H9 (cell line): ENCODE measurements at regions not wholly inside any gene's neighbourhood (a gene's known extent, or its start where the extent isn't known, plus 50 kb on each side); places are given as distances from the start of the nearest gene placed in this dataset.

Experiments
- DNase-seq: peaks from one replicate; pipeline ENCODE4 v3.0.0-alpha.2; 2017
- H2AFZ ChIP-seq: one replicate; pipeline ENCODE4 v1.6.1; 2013; ENCODE audit warnings: mild to moderate bottlenecking, low read length, control low read depth, moderate library complexity
- H2AK5ac ChIP-seq: 2 replicates; pipeline ENCODE4 v1.6.1; 2013; ENCODE audit warnings: low read length, control low read depth, mixed read lengths; ENCODE audit not compliant: insufficient read length
- H2BK120ac ChIP-seq: one replicate; pipeline ENCODE4 v1.6.1; 2013; ENCODE audit warnings: low read depth, mild to moderate bottlenecking, low read length, control low read depth, inconsistent platforms; ENCODE audit not compliant: poor library complexity, severe bottlenecking
- H2BK12ac ChIP-seq: 2 replicates; pipeline ENCODE4 v1.6.1; 2013; ENCODE audit warnings: low read length, control low read depth, mixed read lengths, low read depth; ENCODE audit not compliant: insufficient read length
- H2BK15ac ChIP-seq: 2 replicates; pipeline ENCODE4 v1.6.1; 2013; ENCODE audit warnings: low read depth, low read length, control low read depth
- H2BK20ac ChIP-seq: one replicate; pipeline ENCODE4 v1.6.1; 2013; ENCODE audit warnings: low read depth, mild to moderate bottlenecking, low read length, control low read depth, inconsistent platforms; ENCODE audit not compliant: poor library complexity, severe bottlenecking
- H2BK5ac ChIP-seq: 2 replicates; pipeline ENCODE4 v1.6.1; 2013; ENCODE audit warnings: low read length, control low read depth, mixed read lengths; ENCODE audit not compliant: insufficient read length
- H3K14ac ChIP-seq: 2 replicates; pipeline ENCODE4 v1.6.1; 2013; ENCODE audit warnings: low read length, control low read depth; ENCODE audit not compliant: insufficient read depth
- H3K18ac ChIP-seq: 2 replicates; pipeline ENCODE4 v1.6.1; 2013; ENCODE audit warnings: low read depth, mild to moderate bottlenecking, mixed read lengths, low read length, control low read depth; ENCODE audit not compliant: insufficient read length
- H3K23ac ChIP-seq: 2 replicates; pipeline ENCODE4 v1.6.1; 2013; ENCODE audit warnings: low read length, control low read depth, mixed read lengths, low read depth; ENCODE audit not compliant: insufficient read length
- H3K23me2 ChIP-seq: 2 replicates; pipeline ENCODE4 v1.6.1; 2013; ENCODE audit warnings: low read depth, mild to moderate bottlenecking, mixed read lengths, low read length, control low read depth; ENCODE audit not compliant: insufficient read length, poor library complexity, severe bottlenecking
- H3K27ac ChIP-seq: 2 replicates; pipeline ENCODE4 v1.5.1; 2013; ENCODE audit warnings: low read length, control low read depth, mixed read lengths, low read depth; ENCODE audit not compliant: insufficient read length
- H3K27me3 ChIP-seq: 2 replicates; pipeline ENCODE4 v1.6.1; 2013; ENCODE audit warnings: low read length, control low read depth, inconsistent platforms; ENCODE audit not compliant: insufficient read depth
- H3K4ac ChIP-seq: 2 replicates; pipeline ENCODE4 v1.6.1; 2013; ENCODE audit warnings: low read depth, mild to moderate bottlenecking, control low read depth, inconsistent platforms, low read length, moderate library complexity
- H3K4me1 ChIP-seq: 2 replicates; pipeline ENCODE4 v1.6.1; 2013; ENCODE audit warnings: low read length, control low read depth, inconsistent platforms; ENCODE audit not compliant: insufficient read depth
- H3K4me2 ChIP-seq: 2 replicates; pipeline ENCODE4 v1.6.1; 2013; ENCODE audit warnings: low read length, control low read depth, mixed read lengths; ENCODE audit not compliant: insufficient read length, insufficient read depth
- H3K56ac ChIP-seq: 2 replicates; pipeline ENCODE4 v1.6.1; 2013; ENCODE audit warnings: low read depth, mild to moderate bottlenecking, mixed read lengths, low read length, control low read depth; ENCODE audit not compliant: insufficient read length
- H3K79me1 ChIP-seq: 2 replicates; pipeline ENCODE4 v1.6.1; 2013; ENCODE audit warnings: low read depth, mild to moderate bottlenecking, moderate library complexity, low read length, control low read depth, inconsistent platforms; ENCODE audit not compliant: insufficient read depth, poor library complexity, severe bottlenecking
- H3K79me2 ChIP-seq: 2 replicates; pipeline ENCODE4 v1.6.1; 2013; ENCODE audit warnings: low read length, control low read depth, inconsistent platforms; ENCODE audit not compliant: insufficient read depth
- H3K9ac ChIP-seq: 2 replicates; pipeline ENCODE4 v1.6.1; 2013; ENCODE audit warnings: low read length, control low read depth, mixed read lengths; ENCODE audit not compliant: insufficient read length; ENCODE audit errors: extremely low read depth
- H3K9me3 ChIP-seq: one replicate; pipeline ENCODE4 v1.6.1; 2013; ENCODE audit warnings: low read depth, low read length, inconsistent platforms; ENCODE audit not compliant: control insufficient read depth
- H3T11ph ChIP-seq: one replicate; pipeline ENCODE4 v1.6.1; 2013; ENCODE audit warnings: mild to moderate bottlenecking, low read length, control low read depth, inconsistent platforms
- H4K20me1 ChIP-seq: one replicate; pipeline ENCODE4 v1.6.1; 2013; ENCODE audit not compliant: control insufficient read depth, insufficient read length, insufficient read depth
- H4K5ac ChIP-seq: 2 replicates; pipeline ENCODE4 v1.6.1; 2013; ENCODE audit warnings: low read depth, mild to moderate bottlenecking, mixed read lengths, low read length, control low read depth; ENCODE audit not compliant: insufficient read length
- H4K8ac ChIP-seq: replicated peaks from 2 replicates; pipeline ENCODE4 v1.6.1; 2013; ENCODE audit warnings: low read length, control low read depth, mixed read lengths, low read depth; ENCODE audit not compliant: insufficient read length
- H4K91ac ChIP-seq: 2 replicates; pipeline ENCODE4 v1.6.1; 2013; ENCODE audit warnings: low read depth, mild to moderate bottlenecking, moderate library complexity, mixed read lengths, low read length, control low read depth; ENCODE audit not compliant: insufficient read length
- H3K27ac Mint-ChIP-seq, 3 experiments: 2 replicates in 2 of 3; 3 replicates in 1 of 3; pipeline ENCODE4 v1.8.0; 2020 to 2021; ENCODE audit warnings: mixed read lengths in 3 of 3, mild to moderate bottlenecking in 1 of 3, moderate library complexity in 1 of 3
- H3K27me3 Mint-ChIP-seq: 2 replicates; pipeline ENCODE4 v1.8.0; 2021; ENCODE audit warnings: low read depth, mild to moderate bottlenecking, moderate library complexity, mixed read lengths
- H3K36me3 Mint-ChIP-seq, 3 experiments: 2 replicates in 2 of 3; 3 replicates in 1 of 3; pipeline ENCODE4 v1.8.0; 2020 to 2021; ENCODE audit warnings: low read depth in 3 of 3, mixed read lengths in 3 of 3; ENCODE audit not compliant: insufficient read depth in 1 of 3
- H3K4me1 Mint-ChIP-seq, 2 experiments: 2 replicates each; pipeline ENCODE4 v1.8.0; 2020; ENCODE audit warnings: mixed read lengths in 2 of 2
- H3K4me3 Mint-ChIP-seq, 2 experiments: 2 replicates in 1 of 2; 3 replicates in 1 of 2; pipeline ENCODE4 v1.8.0; 2020 to 2021; ENCODE audit warnings: mild to moderate bottlenecking in 2 of 2, mixed read lengths in 2 of 2, moderate library complexity in 1 of 2
- H3K9me3 Mint-ChIP-seq, 2 experiments: 2 replicates in 1 of 2; 3 replicates in 1 of 2; pipeline ENCODE4 v1.8.0; 2020; ENCODE audit warnings: mild to moderate bottlenecking in 2 of 2, mixed read lengths in 2 of 2, moderate library complexity in 1 of 2
- WGBS: extraction: QIAGEN DNeasy Blood & Tissue Kit; methylation state at CpG from one replicate; pipeline ENCODE4 v1.1.7; 2013; ENCODE audit warnings: missing lambda C conversion rate, low lambda C conversion rate, mixed read lengths; ENCODE audit not compliant: insufficient read length; ENCODE audit errors: extremely low coverage; 5-methylcytosine and 5-hydroxymethylcytosine counted together
- TF ChIP-seq, protein P1 (sequence below): fragments of 200-600 bp; sonication (generic); conservative IDR thresholded peaks from 3 replicates; pipeline ENCODE4 v1.8.0; 2021; ENCODE audit warnings: antibody characterized with exemption, mild to moderate bottlenecking

DNA sequence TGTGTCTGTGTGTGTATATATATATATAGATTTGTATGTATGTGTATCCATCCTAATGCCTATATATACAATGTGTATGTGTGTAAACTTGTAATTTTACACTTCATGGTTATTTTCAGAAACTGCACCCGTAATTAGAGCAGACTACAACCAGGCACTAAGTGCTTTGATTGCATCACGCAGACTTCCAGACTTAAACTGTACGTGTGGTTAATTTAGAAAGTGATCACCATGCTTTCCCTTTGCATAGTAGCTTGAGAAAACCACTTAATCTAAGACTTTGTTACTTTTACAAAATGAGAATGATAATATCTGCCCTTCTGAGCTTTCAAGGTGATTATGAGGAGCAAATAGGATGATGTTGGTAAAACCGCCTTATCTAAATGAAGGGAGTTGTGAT, 50.1 kb upstream of the E2F3 start:
- Histone ChIP-seq H4K5ac (no peak overlapping the region), H3K23ac (no peak overlapping the region), H3K27me3 (no peaks in the 10 kb centered on the region), H4K8ac (no peak overlapping the region), H3K18ac (no peak overlapping the region), H2BK20ac (no peak overlapping the region), H2BK5ac (no peak overlapping the region), H3K14ac (no peak overlapping the region), H4K20me1 (no peaks in the 10 kb centered on the region), H2BK120ac (no peak overlapping the region), H2AK5ac (no peak overlapping the region), H3K79me1 (no peaks in the 10 kb centered on the region), H3K23me2 (no peaks in the 10 kb centered on the region), H3K4me2 (no peak overlapping the region), H3K79me2 (no peaks in the 10 kb centered on the region), H2AFZ (no peak overlapping the region), H3K9me3 (no peaks in the 10 kb centered on the region), H3T11ph (no peak overlapping the region), H2BK12ac (no peak overlapping the region), H3K4ac (no peak overlapping the region), H3K27ac (no peak overlapping the region), H2BK15ac (no peak overlapping the region), H3K4me1 (no peaks in the 10 kb centered on the region), H3K56ac (no peak overlapping the region), H4K91ac (no peak overlapping the region), H3K9ac (no peak overlapping the region)
- Mint-ChIP-seq H3K27me3 (no peaks in the 10 kb centered on the region), H3K36me3 (peaks cover 0 to 2% (median 0%) of the 10 kb centered on the region in 3 experiments; a peak in 1 of 7 replicates), H3K27ac (no peak overlapping the region), H3K9me3 (peaks cover 0 to 3% of the 10 kb centered on the region in 2 experiments; a peak in 2 of 5 replicates), H3K4me1 (no peaks in the 10 kb centered on the region), H3K4me3 (no peak overlapping the region)
- WGBS: no CpG with 5 or more reads among the region's 4 CpGs
- DNase-seq: no peak
- TF ChIP-seq, protein P1, sequence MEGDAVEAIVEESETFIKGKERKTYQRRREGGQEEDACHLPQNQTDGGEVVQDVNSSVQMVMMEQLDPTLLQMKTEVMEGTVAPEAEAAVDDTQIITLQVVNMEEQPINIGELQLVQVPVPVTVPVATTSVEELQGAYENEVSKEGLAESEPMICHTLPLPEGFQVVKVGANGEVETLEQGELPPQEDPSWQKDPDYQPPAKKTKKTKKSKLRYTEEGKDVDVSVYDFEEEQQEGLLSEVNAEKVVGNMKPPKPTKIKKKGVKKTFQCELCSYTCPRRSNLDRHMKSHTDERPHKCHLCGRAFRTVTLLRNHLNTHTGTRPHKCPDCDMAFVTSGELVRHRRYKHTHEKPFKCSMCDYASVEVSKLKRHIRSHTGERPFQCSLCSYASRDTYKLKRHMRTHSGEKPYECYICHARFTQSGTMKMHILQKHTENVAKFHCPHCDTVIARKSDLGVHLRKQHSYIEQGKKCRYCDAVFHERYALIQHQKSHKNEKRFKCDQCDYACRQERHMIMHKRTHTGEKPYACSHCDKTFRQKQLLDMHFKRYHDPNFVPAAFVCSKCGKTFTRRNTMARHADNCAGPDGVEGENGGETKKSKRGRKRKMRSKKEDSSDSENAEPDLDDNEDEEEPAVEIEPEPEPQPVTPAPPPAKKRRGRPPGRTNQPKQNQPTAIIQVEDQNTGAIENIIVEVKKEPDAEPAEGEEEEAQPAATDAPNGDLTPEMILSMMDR: no peak
